Right forelimb (tissue), 1 donor: ENCODE measurements at regions not wholly inside any gene's neighbourhood (a gene's known extent, or its start where the extent isn't known, plus 50 kb on each side); places are given as distances from the start of the nearest gene placed in this dataset.
"Not testable (repeated sequence)": the region's sequence is repeated elsewhere in the genome, so short reads cannot be mapped to it uniquely, and the experiment has no call there.

Source experiments
- DNase-seq: peaks from one replicate; pipeline ENCODE4 v3.0.0-alpha.2; 2018

- DNase-seq: no peak
These were observed 762.8 kb downstream of the FAM181B start for GRCh38 chr11:81970886-81971285.

DNA sequence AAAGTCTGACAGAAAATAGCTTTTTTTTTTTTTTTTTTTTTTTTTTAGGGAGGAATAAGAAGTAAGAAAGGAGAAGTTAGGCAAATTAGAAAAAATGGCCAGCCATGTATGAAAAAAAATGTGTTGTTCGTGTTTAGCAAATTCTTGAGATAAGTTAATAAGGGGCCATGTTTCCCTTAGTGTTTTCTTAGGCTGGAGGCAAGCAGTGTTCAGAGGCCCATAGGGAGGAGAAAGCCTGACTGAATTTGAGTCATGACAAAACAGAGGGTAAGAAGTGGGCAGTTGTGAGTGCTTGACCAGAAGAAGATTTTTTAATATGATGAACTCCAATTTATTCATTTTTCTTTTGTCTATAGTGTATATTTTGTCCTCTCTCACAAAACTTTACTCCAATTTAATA lies 766.4 kb downstream of the FAM181B start:
- no peak for DNase-seq

GRCh38 chr11:81966340-81966739 lies 767.3 kb downstream of the FAM181B start:
- DNase-seq: no peak

- no peak for DNase-seq
These were observed 770.6 kb downstream of the FAM181B start for GRCh38 chr11:81963018-81963417.

- no peak for DNase-seq
These were observed 773.2 kb downstream of the FAM181B start for GRCh38 chr11:81960443-81960842.

DNA sequence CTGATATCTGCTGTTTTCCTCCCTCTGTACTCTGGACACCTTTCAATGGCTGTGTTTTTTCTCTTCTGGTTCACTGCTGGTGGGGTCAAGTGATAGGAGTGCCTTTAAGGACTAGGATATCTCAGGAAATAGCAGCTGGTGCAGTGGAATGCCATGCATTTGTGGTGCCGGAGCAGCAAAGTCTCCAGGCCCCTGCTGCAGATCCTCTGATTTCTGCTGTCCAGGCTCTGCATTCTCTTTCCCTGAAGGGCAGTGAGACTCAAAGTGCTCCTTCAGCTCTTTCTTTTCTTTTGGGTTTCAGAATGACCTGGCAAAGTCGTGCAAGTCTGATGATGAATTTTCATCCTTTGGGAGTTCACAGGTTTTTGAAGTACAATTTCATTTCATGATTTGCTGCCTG lies 774.3 kb downstream of the FAM181B start:
- DNase-seq: no peak

DNA sequence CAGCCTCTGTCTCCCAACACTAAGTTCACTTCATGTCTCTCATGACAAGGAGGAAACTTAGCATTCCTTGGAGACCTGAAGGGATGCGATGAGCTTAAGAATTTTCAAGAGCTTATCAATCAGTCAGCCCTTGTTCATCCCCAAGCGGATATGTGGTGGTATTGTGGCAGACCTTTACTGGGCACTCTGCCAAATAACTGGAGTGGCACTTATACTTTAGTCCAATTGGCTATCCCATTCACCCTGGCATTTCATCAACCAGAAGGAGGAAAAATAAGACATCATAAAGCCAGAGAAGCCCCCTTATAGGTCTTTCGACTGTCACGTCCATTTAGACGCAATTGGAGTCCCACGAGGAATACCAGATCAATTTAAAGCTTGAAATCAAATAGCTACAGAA lies 779.4 kb downstream of the FAM181B start:
- DNase-seq: not testable (repeated sequence)

GRCh38 chr11:81946831-81947230 lies 786.8 kb downstream of the FAM181B start:
- DNase-seq: no peak

DNA sequence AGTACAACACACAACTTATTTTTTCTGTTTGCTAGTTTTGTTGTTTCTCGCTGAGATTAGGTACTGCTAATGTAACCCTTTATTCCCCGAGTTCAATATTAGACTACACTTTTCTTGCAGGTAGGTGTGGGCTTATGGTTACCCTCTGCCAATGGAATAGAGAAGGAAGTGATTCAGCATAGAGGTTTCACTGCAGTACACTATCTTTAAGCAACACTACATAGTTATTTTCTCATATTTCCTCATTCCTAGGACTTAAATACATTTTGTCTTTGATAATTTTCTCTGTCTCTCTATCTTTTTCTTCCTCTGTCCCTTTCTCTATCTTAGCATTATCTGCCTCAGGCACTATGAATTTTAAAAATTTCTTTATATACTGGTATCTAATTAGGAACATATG lies 791.0 kb downstream of the FAM181B start:
- no peak for DNase-seq

GRCh38 chr11:81941998-81942397 lies 791.7 kb downstream of the FAM181B start:
- DNase-seq: no peak

DNA sequence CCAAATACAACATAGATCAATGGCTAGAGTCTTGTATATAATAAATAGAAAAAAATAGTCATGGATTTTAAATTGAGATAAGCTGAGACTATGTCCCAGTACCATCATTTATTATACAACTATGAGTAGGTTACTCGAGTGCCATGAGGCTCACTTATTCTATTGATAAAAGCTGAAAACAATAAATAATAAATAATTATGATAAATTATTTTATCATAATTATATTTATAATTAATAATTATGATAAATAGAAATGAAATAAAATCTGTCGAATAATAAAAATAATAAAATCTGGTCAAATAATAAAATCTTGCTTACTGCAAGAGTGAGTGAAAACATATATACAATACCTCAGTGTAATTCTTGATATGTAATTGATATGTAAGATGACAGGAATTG lies 801.4 kb downstream of the FAM181B start:
- DNase-seq: no peak

DNA sequence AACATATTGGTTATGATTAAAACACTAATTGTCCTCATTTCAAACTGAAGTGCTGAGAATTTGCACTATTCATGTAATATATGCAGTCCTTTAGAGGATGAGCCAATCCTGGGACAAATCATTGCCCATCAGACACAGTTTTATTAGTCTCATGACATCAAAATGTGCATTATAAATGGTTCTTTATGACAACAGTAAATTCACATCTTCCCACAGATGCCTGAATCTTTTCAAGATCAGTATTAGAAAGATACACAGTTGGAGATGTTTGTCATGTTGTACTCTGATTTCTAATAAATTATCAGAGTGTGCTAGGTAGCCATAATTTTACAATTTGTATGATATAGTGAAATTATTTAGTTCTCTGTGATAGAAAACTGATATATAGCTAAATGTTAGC lies 813.5 kb downstream of the FAM181B start:
- DNase-seq: no peak

GRCh38 chr11:81916451-81916850 lies 817.2 kb downstream of the FAM181B start:
- DNase-seq: no peak

DNA sequence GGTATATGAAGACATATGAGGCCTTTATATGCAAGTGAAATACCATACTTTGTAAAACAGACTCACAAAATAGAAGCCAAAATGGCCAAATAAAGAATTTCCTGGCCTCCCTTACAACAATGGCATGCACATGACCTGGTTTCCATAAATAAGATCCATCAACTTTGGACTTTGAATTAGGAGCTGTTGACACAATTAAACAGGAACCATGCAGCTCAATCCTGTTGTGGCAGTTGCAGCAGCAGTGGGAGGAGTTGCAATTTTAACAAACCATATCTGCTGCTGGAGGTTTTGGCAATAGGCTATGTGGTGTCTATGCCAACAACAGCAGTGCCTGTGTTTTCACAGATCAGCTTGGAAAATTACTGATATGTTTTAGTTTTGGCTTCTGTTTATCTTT lies 818.6 kb downstream of the FAM181B start:
- no peak for DNase-seq

DNA sequence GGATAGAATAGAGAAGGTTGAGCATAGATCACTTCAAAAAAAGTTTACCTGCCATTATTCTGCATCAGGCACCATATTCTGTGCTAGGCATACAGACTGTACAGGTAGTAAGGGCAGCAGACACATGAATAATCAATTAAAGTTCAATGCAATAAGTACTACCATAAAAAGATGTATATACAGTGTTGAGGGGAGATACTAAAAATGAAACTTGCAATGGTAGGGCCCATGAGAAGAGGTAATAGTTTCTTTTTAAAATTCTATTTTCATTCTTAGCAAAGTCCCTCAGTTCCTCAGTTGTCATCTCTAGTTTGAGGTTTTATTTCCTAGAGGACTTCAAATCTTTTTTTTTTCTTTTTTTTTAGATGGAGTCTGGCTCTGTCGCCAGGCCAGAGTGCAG lies 819.9 kb downstream of the FAM181B start:
- DNase-seq: no peak

DNA sequence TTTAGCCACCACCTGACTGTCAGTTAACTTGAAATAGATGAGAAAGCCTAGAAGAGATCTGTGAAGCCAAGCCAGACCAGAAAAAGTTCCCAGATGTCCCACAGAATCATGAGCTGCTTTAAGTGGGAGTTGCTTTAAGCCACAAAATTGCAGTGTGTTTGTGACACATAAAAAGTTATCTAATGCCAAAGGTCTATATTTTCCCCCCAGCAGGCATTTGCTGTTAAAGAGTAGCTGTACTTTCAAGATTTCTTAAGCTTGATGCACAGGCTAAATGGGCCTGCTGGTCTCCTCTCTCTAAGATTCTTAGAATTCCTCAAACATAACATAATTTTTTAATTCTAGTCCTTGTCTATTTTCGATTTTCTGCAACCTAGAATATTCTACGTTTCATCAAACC lies 825.7 kb downstream of the FAM181B start:
- no peak for DNase-seq

DNA sequence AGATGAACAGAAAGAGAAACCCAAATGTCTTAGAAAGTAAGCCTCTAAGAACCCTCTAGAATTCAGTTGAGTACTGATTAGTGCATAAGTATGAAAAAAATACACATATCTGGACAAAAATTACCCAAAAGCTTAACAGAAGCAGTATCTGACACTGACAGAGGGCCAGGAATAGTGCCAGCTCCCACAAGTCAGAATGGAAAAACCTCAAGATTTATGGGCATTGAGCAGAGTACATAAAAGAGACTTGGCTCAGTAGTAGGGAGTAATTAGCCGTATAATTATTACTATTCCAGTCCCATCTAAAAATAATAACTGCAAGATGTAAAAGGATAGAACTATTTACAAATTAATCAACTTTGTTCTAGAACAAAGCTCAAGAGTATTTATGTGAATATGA lies 834.5 kb downstream of the FAM181B start:
- DNase-seq: no peak

- DNase-seq: no peak
These were observed 836.0 kb downstream of the FAM181B start for GRCh38 chr11:81897639-81898038.

- DNase-seq: no peak
These were observed 838.4 kb downstream of the FAM181B start for GRCh38 chr11:81895258-81895657.

DNA sequence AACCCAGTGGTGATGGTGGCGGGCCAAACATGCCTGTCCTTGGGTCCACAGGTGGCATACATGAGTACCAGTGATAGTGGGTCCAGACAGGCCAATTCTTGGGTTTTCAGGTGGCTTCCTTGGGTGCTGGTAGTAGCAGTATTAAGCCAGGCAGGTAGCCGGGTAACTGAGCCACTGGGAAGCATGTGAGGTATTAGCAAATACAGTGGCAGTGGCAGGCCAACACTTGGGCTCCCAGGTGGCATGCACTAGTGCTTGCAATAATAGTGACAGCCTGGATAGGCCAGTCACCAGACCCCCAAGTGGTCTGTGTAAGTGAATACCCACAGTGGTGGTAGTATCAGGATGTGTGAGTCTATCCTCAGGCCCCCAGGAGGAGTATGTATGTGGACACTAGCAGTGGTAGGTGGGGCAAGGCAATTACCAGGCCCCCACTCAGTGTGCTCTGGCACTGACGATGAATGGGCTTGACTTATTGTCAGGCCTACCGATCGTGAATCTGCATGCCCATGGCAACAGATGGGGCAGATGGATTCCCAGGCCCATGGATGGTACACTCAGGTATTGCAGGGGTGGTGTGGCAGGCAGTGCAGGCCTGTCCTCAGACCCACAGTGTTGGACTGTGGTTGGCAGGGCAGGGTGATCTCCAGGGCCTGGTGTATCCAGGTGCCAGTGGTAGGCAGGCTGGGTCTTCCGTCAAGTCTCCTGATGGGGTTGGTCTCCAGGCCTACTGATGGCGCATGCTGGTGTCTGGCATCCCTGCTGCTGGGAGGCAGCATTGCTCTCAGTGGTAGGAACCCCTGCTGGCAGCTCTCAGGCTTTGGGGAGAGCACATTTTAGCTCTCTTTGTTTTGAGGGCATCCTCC lies 840.7 kb downstream of the FAM181B start:
- no peak for DNase-seq

- no peak for DNase-seq
These were observed 845.3 kb downstream of the FAM181B start for GRCh38 chr11:81888391-81888790.

GRCh38 chr11:81887671-81888070 lies 846.0 kb downstream of the FAM181B start:
- DNase-seq: no peak

DNA sequence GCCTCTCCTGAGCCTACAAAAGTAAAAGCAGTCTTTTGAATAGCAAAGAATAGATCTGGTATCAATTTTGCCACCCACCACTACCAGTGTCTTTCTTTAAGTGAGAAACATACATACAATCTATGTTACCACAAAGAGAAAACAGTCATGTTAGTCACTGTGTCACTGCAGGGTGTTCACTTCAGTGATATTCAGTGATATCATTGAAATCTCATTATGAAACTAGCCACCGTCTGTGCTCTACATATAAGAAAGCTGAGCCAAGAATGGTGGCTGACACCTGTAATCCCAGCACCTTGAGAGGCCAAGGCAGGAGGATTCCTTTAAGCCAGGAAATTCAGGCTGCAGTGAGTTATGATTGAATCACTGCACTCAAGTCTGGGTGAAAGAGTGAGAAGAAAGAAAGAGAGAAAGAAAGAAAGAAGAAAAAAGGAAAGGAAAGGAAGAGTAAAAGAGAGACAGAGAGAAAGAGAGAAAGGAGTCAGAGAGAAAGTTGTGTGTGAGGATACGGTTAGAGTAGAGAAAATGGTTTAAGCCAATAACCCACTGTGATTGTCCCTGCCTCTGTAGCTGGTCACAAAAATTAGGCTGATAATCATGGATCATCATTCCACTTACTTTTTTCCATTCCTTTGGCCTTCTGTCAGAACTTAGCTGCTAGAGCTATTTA lies 847.1 kb downstream of the FAM181B start:
- no peak for DNase-seq

- no peak for DNase-seq
These were observed 859.0 kb downstream of the FAM181B start for GRCh38 chr11:81874635-81875034.

DNA sequence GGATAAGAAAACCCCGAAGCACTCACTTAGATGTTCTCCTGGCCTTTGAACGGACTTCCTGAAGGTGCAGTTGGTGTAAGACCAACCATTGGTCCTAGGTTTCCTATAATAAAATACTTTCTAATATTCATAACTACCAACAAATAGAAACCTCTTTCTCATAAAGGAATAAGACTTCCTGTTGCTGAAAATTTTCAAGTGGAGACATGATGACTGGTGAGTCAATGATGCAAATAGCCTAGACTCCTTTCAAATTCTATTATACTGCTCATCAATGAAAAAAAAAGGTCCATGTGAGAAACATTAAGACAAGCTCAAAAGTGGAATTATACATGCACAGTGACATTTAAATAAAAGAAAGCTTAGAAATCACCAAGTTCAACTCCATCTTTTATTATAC lies 862.8 kb downstream of the FAM181B start:
- DNase-seq: no peak
